ENCODE measurements at regions not wholly inside any gene's neighbourhood (a gene's known extent, or its start where the extent isn't known, plus 50 kb on each side); places are given as distances from the start of the nearest gene placed in this dataset.

DNA sequence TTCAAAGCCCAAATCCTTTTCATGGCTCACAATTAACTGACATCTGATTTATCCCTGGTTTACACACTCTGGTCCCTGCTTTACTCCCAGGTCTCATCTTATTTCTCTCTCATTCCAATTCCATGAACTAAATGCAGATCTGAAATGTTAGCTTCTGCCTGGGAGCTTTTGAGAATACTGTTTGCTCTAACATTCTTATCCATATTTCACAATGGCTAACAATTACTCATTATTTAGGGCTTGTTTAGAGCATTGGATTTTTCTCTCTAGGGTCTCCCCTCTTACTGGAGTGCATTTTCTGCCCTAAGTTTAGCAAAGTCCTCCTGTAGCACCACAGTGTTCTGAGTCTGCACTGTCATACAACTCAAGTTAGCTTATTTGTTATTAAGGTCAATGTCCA lies 121.5 kb upstream of the HCRTR2 start:
- TF ChIP-seq, protein P1, sequence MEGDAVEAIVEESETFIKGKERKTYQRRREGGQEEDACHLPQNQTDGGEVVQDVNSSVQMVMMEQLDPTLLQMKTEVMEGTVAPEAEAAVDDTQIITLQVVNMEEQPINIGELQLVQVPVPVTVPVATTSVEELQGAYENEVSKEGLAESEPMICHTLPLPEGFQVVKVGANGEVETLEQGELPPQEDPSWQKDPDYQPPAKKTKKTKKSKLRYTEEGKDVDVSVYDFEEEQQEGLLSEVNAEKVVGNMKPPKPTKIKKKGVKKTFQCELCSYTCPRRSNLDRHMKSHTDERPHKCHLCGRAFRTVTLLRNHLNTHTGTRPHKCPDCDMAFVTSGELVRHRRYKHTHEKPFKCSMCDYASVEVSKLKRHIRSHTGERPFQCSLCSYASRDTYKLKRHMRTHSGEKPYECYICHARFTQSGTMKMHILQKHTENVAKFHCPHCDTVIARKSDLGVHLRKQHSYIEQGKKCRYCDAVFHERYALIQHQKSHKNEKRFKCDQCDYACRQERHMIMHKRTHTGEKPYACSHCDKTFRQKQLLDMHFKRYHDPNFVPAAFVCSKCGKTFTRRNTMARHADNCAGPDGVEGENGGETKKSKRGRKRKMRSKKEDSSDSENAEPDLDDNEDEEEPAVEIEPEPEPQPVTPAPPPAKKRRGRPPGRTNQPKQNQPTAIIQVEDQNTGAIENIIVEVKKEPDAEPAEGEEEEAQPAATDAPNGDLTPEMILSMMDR (IDR thresholded peaks at IDR 0.05; ENCODE audit: borderline replicate concordance, extremely low read depth, low read length, poor library complexity, severe bottlenecking), result no peak
- no peak for TF ChIP-seq EZH2 (IDR thresholded peaks at IDR 0.05; ENCODE audit: borderline replicate concordance, low read depth, low read length, severe bottlenecking)

Measured in DND-41 (cell line).